GM12873 (cell line): ENCODE measurements at regions not wholly inside any gene's neighbourhood (a gene's known extent, or its start where the extent isn't known, plus 50 kb on each side); places are given as distances from the start of the nearest gene placed in this dataset.

Source experiments
- TF ChIP-seq, protein P1 (sequence below): IDR thresholded peaks from 2 replicates; pipeline ENCODE4 v1.5.1; 2012; ENCODE audit warnings: low read depth, mild to moderate bottlenecking, moderate library complexity, low read length, control low read depth; ENCODE audit not compliant: insufficient read depth; ENCODE audit errors: missing control alignments

DNA sequence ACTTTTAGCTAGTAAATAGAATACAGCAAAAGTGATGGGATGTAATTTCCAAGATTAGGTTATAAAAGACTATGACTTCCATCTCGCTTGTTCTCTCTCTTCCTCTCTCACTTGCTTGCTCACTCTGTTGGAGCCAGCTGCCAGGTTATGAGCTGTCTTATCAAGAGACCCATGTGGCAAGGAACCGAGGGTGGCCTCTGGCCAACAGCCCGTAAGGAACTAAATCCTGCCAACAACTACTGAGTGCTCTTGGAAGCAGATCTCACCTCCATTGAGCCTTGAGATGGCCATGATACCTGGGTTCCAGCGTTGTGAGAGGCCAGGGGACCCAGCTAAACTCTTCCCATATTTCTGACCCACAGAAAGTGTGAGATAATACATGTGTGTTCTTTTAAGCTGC lies 636.1 kb downstream of the ACTL7B start:
- TF ChIP-seq, protein P1, sequence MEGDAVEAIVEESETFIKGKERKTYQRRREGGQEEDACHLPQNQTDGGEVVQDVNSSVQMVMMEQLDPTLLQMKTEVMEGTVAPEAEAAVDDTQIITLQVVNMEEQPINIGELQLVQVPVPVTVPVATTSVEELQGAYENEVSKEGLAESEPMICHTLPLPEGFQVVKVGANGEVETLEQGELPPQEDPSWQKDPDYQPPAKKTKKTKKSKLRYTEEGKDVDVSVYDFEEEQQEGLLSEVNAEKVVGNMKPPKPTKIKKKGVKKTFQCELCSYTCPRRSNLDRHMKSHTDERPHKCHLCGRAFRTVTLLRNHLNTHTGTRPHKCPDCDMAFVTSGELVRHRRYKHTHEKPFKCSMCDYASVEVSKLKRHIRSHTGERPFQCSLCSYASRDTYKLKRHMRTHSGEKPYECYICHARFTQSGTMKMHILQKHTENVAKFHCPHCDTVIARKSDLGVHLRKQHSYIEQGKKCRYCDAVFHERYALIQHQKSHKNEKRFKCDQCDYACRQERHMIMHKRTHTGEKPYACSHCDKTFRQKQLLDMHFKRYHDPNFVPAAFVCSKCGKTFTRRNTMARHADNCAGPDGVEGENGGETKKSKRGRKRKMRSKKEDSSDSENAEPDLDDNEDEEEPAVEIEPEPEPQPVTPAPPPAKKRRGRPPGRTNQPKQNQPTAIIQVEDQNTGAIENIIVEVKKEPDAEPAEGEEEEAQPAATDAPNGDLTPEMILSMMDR, result no peak

GRCh38 chr9:108217431-108218349 lies 638.1 kb downstream of the ACTL7B start:
- TF ChIP-seq, protein P1, result no peak

DNA sequence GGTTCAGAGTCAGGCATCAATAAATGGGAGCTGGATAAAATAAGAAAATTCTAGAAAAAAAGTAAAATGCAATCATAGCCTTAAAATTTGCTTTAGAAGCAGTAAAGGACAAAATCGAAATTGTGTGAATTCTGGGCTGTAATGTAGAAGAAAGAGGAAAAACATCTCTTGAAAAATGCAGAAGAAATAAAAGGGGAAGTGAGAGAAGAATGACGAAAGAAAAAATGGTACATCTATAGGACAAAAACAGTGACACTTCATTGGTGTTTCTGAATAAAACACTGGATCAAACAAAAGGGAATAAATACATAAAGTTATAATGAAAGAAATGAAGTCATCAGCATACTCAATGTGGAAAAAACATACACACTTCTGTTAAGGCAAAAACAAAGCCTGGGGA lies 642.3 kb downstream of the ACTL7B start:
- TF ChIP-seq, protein P1, result no peak

GRCh38 chr9:108212184-108212583 lies 643.6 kb downstream of the ACTL7B start:
- TF ChIP-seq, protein P1, result no peak

- TF ChIP-seq, protein P1, result no peak
Observed at GRCh38 chr9:108211411-108211955, 644.3 kb downstream of the ACTL7B start.

DNA sequence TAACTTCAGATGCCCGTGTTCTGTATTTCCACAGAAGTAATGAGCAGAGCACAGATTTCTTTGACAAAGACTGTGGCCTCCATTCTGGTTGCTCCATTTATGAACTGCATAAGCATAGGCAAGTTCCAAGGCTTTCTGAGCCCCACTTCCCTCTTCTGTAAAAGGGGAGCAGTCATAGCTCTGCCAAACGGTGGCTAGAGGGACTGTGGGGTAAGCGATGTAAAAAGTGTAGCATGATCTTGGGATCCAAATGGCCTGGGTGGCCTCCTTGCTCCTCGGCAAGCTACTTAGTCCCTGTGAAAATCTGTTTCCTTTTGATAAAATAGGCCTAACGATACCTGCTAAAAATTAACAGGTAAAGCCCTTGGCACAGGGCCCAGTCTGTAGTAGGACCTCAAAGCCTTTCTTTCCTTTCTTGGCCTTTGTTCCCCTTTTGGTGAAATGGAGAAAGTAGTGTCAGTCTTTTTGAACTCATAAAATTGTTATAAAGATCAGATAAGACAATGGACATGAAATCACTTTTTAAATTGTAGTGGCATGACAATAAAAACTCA lies 646.6 kb downstream of the ACTL7B start:
- TF ChIP-seq, protein P1, result no peak

DNA sequence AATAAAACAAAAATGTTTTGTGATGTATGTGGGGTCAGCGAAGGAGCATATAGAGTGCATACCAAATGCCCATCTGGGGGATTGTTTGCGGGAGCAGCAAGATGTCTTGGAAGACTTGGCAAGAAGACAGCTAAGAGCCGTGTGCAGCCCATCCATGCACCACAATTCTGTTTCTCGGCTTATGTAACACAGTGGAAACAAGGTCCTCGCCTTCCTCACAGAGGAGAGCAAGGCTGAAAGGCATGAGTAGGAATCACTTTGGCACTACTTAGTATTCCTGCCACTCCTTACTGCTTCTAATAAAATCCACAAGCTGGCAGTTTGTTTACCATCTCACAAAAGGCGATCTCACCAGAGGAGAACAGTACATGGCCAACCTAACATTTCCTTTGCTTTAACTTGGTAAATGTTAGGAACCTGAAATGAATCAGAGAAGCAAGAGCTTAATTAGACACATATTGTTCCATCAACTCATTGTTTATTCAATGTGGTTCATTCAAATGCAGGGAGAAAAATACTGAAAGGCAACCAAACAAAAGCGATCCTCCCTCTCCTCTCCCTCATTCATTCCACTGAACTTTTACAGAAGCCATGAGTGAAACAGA lies 648.1 kb downstream of the ACTL7B start:
- TF ChIP-seq, protein P1, result no peak
